ENCODE measurements at regions not wholly inside any gene's neighbourhood (a gene's known extent, or its start where the extent isn't known, plus 50 kb on each side); places are given as distances from the start of the nearest gene placed in this dataset.

DNA sequence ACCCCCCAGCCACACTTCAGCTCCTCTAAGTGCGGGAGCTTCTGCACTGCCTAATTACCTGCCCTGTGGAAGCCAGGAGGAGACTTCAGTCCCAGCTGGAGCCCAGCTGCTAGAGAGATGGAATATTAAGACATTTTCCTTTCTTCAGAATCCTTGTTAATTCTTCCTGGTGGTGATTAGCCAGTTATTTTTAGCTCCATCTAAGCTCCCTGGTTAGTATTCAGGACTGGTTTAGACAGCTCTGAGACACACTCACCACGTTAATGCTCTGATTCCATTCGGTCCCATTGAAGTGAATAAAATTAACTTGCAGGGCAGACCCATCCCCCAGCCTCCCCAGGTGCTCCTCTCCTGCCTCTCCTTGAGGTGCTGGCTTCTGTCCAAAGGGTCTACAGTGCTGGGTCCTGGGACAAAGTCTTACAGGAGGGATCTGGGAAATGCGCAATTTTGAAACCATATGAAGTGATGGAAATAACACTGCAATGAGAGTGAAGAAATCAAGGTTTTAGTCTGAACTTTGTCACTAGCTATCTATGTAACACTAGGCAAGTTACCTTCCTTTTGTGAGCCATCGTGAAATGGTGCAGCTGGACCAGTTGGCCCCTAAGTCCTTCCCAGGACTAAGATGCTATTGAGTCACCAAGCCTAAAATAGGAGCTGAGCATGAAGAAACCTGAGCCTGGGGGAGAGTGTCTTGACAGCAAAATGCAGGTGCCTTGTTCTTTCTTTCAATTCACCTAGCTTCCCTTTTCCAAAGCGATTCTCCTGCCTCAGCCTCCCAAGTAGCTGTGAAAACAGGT, 117.4 kb upstream of the ATP1A1 start:
- TF ChIP-seq YY1 (IDR thresholded peaks at IDR 0.05; ENCODE audit: insufficient read depth, insufficient read length) (no peak), SUZ12 (IDR thresholded peaks at IDR 0.05; ENCODE audit: extremely low read depth, insufficient read depth, insufficient read length) (no peak)

Measured in NT2/D1 (cell line).